ENCODE measurements at regions not wholly inside any gene's neighbourhood (a gene's known extent, or its start where the extent isn't known, plus 50 kb on each side); places are given as distances from the start of the nearest gene placed in this dataset.

- TF ChIP-seq CTCF (IDR thresholded peaks at IDR 0.05; ENCODE audit: poor library complexity), result no peak
- no peak for TF ChIP-seq EZH2 (IDR thresholded peaks at IDR 0.05; ENCODE audit: borderline replicate concordance)
Observed at GRCh38 chr3:132979606-132980005, 58.6 kb upstream of the TMEM108 start.

All from hepatocyte (in vitro differentiated cells).